PC-3 (cell line): ENCODE measurements at regions not wholly inside any gene's neighbourhood (a gene's known extent, or its start where the extent isn't known, plus 50 kb on each side); places are given as distances from the start of the nearest gene placed in this dataset.
A peak's percentile ranks its signal among the peaks of the same experiment; 100 is the strongest.

Experiments
- EZH2phosphoT487 ChIP-seq: fragments of 300-600 bp; sonication (generic); IDR thresholded peaks from 2 replicates; pipeline ENCODE4 v1.6.1; 2018; ENCODE audit warnings: mild to moderate bottlenecking, antibody characterized with exemption, low read length, borderline replicate concordance
- TF ChIP-seq, protein P1 (sequence below): fragments of 300-600 bp; sonication (generic); conservative IDR thresholded peaks from 2 replicates; pipeline ENCODE4 v1.5.1; 2017; ENCODE audit warnings: antibody characterized with exemption, low read depth, mild to moderate bottlenecking, low read length

DNA sequence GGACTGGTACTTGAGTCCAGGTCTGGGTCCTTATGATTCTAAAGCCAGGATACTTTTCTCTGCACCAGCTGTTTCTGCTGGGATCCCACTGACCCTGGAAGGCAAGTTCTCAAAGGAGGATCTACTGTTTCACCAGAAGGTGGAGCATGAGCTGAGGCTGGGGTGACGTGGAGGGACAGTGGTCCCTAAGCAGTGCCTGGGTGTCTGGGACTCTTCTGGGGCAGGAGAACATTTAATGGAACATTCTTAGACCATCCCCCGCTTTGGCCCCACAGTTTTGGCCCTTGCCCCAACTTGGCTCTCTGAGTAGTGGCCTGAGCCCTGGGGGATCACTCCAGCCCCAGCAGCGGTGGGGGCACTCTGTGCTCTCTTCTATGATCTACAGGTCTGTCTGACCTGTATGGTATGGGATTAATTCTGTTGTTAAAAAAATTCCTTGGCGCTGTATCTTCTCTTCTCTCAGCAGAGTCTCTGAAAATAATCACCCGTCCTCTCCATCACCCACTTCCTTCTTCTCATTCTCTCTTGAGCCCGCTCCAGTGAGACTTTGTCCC, 60.3 kb upstream of the CSF3R start:
- no peak for TF ChIP-seq EZH2phosphoT487
- TF ChIP-seq, protein P1, sequence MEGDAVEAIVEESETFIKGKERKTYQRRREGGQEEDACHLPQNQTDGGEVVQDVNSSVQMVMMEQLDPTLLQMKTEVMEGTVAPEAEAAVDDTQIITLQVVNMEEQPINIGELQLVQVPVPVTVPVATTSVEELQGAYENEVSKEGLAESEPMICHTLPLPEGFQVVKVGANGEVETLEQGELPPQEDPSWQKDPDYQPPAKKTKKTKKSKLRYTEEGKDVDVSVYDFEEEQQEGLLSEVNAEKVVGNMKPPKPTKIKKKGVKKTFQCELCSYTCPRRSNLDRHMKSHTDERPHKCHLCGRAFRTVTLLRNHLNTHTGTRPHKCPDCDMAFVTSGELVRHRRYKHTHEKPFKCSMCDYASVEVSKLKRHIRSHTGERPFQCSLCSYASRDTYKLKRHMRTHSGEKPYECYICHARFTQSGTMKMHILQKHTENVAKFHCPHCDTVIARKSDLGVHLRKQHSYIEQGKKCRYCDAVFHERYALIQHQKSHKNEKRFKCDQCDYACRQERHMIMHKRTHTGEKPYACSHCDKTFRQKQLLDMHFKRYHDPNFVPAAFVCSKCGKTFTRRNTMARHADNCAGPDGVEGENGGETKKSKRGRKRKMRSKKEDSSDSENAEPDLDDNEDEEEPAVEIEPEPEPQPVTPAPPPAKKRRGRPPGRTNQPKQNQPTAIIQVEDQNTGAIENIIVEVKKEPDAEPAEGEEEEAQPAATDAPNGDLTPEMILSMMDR, result peak; percentile 48
